Heart left ventricle (tissue), 13 donors: ENCODE measurements at regions not wholly inside any gene's neighbourhood (a gene's known extent, or its start where the extent isn't known, plus 50 kb on each side); places are given as distances from the start of the nearest gene placed in this dataset.

Experiments
- POLR2A ChIP-seq, 2 donors: fragments of 450-650 bp; IDR thresholded peaks; one replicate each; pipeline ENCODE4 v1.6.1; 2017; ENCODE audit warnings: antibody characterized with exemption in 2 of 2, mild to moderate bottlenecking in 2 of 2, moderate library complexity in 2 of 2
- TF ChIP-seq, protein P1 (sequence below), 12 donors: fragments of 200-600 bp; sonication (generic) in 4 of 12; IDR thresholded peaks; one replicate each; pipeline versions ENCODE4 v1.5.0 to v1.8.0; 2018 to 2022; ENCODE audit warnings: antibody characterized with exemption in 12 of 12, mild to moderate bottlenecking in 5 of 12
- donor health status: ischemic (EF 13 %, LVEDD 7.1; RV severe dilation, severe dysfunction).
- donor health status: DM: no; HTN: yes; CAD: no.
- donor health status: DM: no; HTN: no; CAD: no.
- donor health status: ischemic (EF 25% LVEDD 6.9; RV normal size, moderate dysfunction).
- donor health status: ischemic (EF 25% LVEDD 5.7; RV mildly dilated, moderate dysfunction).
- donor health status: ischemic (EF 35%, LVEDD 5.7; RV mildly dilated, moderate dysfunction).
- donor health status: nonischemic (EF 11% LVEDD 7.7; RV severe dilation, severe dysfunction).
- donor health status: DM: yes; HTN: yes; CAD: no.
- donor health status: PGD.
- donor health status: ischemic (EF 29% LVEDD 5.4; RV normal size, mild dysfunction).
- donor health status: nonischemic (EF 23%, LVEDD 6.1; RV moderate dilation, normal function).

DNA sequence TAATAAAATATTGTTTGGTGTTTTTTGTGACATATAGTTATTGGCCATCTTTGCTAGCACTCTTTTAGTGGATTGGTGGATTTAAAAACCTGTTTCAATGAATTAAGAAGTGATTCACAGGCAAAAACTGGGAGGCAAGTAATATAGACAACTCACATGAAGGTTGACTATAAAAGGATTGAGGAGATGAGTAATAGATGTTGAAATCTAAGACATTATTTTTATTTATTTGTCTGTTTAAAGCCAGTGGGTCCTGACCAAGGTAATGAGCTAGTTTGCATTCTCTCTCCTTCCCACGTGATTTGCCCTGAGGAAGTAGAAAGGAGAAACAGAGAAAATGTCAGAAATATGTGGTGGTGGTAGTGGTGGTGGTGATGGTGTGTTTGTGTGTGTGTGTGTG lies 351.5 kb upstream of the ZP4 start:
- TF ChIP-seq, protein P1, sequence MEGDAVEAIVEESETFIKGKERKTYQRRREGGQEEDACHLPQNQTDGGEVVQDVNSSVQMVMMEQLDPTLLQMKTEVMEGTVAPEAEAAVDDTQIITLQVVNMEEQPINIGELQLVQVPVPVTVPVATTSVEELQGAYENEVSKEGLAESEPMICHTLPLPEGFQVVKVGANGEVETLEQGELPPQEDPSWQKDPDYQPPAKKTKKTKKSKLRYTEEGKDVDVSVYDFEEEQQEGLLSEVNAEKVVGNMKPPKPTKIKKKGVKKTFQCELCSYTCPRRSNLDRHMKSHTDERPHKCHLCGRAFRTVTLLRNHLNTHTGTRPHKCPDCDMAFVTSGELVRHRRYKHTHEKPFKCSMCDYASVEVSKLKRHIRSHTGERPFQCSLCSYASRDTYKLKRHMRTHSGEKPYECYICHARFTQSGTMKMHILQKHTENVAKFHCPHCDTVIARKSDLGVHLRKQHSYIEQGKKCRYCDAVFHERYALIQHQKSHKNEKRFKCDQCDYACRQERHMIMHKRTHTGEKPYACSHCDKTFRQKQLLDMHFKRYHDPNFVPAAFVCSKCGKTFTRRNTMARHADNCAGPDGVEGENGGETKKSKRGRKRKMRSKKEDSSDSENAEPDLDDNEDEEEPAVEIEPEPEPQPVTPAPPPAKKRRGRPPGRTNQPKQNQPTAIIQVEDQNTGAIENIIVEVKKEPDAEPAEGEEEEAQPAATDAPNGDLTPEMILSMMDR (IDR thresholded peaks at IDR 0.05): no peak
- no peak for TF ChIP-seq POLR2A (IDR thresholded peaks at IDR 0.05)
